ENCODE measurements at regions not wholly inside any gene's neighbourhood (a gene's known extent, or its start where the extent isn't known, plus 50 kb on each side); places are given as distances from the start of the nearest gene placed in this dataset.

GRCh38 chr5:13201022-13201421, 743.5 kb downstream of the DNAH5 start:
- TF ChIP-seq CTCF (IDR thresholded peaks at IDR 0.05; ENCODE audit: low read depth, low read length) (no peak), POLR2A (IDR thresholded peaks at IDR 0.05; ENCODE audit: extremely low read depth, insufficient read length) (no peak), MYC (IDR thresholded peaks at IDR 0.05; ENCODE audit: low read depth, low read length) (no peak), MAX (IDR thresholded peaks at IDR 0.05; ENCODE audit: low read depth, low read length) (no peak)
